A549 (cell line): ENCODE measurements at regions not wholly inside any gene's neighbourhood (a gene's known extent, or its start where the extent isn't known, plus 50 kb on each side); places are given as distances from the start of the nearest gene placed in this dataset.
"Not testable (repeated sequence)": the region's sequence is repeated elsewhere in the genome, so short reads cannot be mapped to it uniquely, and the experiment has no call there.

Experiments
- ATAC-seq, 2 experiments: fragments of 200-7000 bp in 1 of 2; fragments of >200 bp in 1 of 2; cut with Nextera tagmentation in 1 of 2; cut with Tn5 transposase in 1 of 2; 3 replicates each; pipeline versions ENCODE4 v1.8.0 to v1.9.1; 2018 to 2020; ENCODE audit warnings: mild to moderate bottlenecking in 1 of 2, moderate library complexity in 1 of 2
- CTCF ChIA-PET: fragments of 300-600 bp; sonication (Branson Sonifier 250); formaldehyde crosslinking; extraction: SDS; loops from one replicate; lab custom pipeline; 2021; ENCODE audit warnings: antibody characterized with exemption, inconsistent platforms; lab: Yijun Ruan, JAX
- POLR2A ChIA-PET: fragments of 350-600 bp; formaldehyde crosslinking; extraction: SDS; loops from one replicate; lab custom pipeline; 2021; ENCODE audit warnings: antibody characterized with exemption, inconsistent platforms; lab: Yijun Ruan, JAX
- DNase-seq, 2 experiments: peaks; one replicate each; pipeline versions ENCODE4 v3.0.0 to v3.0.0-alpha.2; 2011 to 2016; ENCODE audit warnings: low read depth in 1 of 2, low spot score in 1 of 2
- FAIRE-seq: peaks from 2 replicates; lab custom pipeline; 2011; peaks lifted over from hg19 to GRCh38; lab: Jason Lieb, UNC
- H3K27ac ChIP-seq, 2 experiments: fragments of >200 bp; sonication (Bioruptor Twin); formaldehyde crosslinking; 3 replicates each; pipeline ENCODE4 v1.5.1; 2016 to 2017
- H3K4me1 ChIP-seq: fragments of >200 bp; sonication (Bioruptor Twin); formaldehyde crosslinking; 3 replicates; pipeline ENCODE4 v1.6.1; 2016
- H3K4me2 ChIP-seq: fragments of >200 bp; sonication (Bioruptor Twin); formaldehyde crosslinking; 3 replicates; pipeline ENCODE4 v1.6.1; 2016
- H3K4me3 ChIP-seq: fragments of >200 bp; sonication (Bioruptor Twin); formaldehyde crosslinking; 3 replicates; pipeline ENCODE4 v1.5.1; 2016
- H3K9me3 ChIP-seq: fragments of >200 bp; sonication (Bioruptor Twin); formaldehyde crosslinking; 3 replicates; pipeline ENCODE4 v1.6.1; 2016
- CBX2 ChIP-seq: fragments of 200-600 bp; sonication (generic); IDR thresholded peaks from 2 replicates; pipeline ENCODE4 v1.6.1; 2016; ENCODE audit warnings: low read depth, mild to moderate bottlenecking, borderline replicate concordance
- CBX8 ChIP-seq: fragments of 200-600 bp; sonication (generic); IDR thresholded peaks from 2 replicates; pipeline ENCODE4 v1.6.1; 2016
- CEBPB ChIP-seq, 2 experiments: fragments of >200 bp in 1 of 2; sonication (Bioruptor Twin) in 1 of 2; formaldehyde crosslinking in 1 of 2; IDR thresholded peaks; 2 replicates each; pipeline ENCODE4 v1.6.1; 2012 to 2016
- CHD2 ChIP-seq: fragments of 150-350 bp; IDR thresholded peaks from 2 replicates; pipeline ENCODE4 v1.6.1; 2014; ENCODE audit warnings: low read length; ENCODE audit not compliant: partially characterized antibody
- EHMT2 ChIP-seq: fragments of 200-600 bp; sonication (generic); IDR thresholded peaks from 2 replicates; pipeline ENCODE4 v1.6.1; 2016; ENCODE audit warnings: antibody characterized with exemption, low read depth, mild to moderate bottlenecking, moderate library complexity
- EP300 ChIP-seq, 2 experiments: fragments of >200 bp; sonication (Bioruptor Twin); formaldehyde crosslinking; IDR thresholded peaks; 2 replicates in 1 of 2; 3 replicates in 1 of 2; pipeline ENCODE4 v1.6.1; 2016 to 2017
- ESRRA ChIP-seq: fragments of 150-350 bp; IDR thresholded peaks from 2 replicates; pipeline ENCODE4 v1.6.1; 2014; ENCODE audit warnings: mild to moderate bottlenecking, low read length, borderline replicate concordance
- FOSB ChIP-seq: fragments of 250-450 bp; sonication (Bioruptor Pico); IDR thresholded peaks from 2 replicates; pipeline ENCODE4 v1.5.0; 2020; ENCODE audit warnings: mild to moderate bottlenecking, moderate library complexity
- FOSL2 ChIP-seq, 2 experiments: fragments of 450-650 bp in 1 of 2; fragments of >200 bp in 1 of 2; sonication (Bioruptor Twin) in 1 of 2; formaldehyde crosslinking; IDR thresholded peaks; 2 replicates each; pipeline versions ENCODE4 v1.5.0 to v1.6.1; 2016 to 2020; ENCODE audit warnings: mild to moderate bottlenecking in 1 of 2, moderate library complexity in 1 of 2
- FOXS1 ChIP-seq: fragments of 250-450 bp; sonication (Bioruptor Pico); IDR thresholded peaks from 2 replicates; pipeline ENCODE4 v1.5.0; 2020; ENCODE audit warnings: mild to moderate bottlenecking, moderate library complexity
- HOXA7 ChIP-seq: fragments of 250-450 bp; sonication (Bioruptor Pico); IDR thresholded peaks from 2 replicates; pipeline ENCODE4 v1.5.0; 2020; ENCODE audit warnings: mild to moderate bottlenecking, moderate library complexity
- HOXB13 ChIP-seq: fragments of 250-450 bp; sonication (Bioruptor Pico); IDR thresholded peaks from 2 replicates; pipeline ENCODE4 v1.5.0; 2020; ENCODE audit warnings: low read depth, mild to moderate bottlenecking, moderate library complexity
- JUN ChIP-seq, 2 experiments: fragments of >200 bp; sonication (Bioruptor Twin); formaldehyde crosslinking; IDR thresholded peaks; 2 replicates in 1 of 2; 3 replicates in 1 of 2; pipeline ENCODE4 v1.6.1; 2016 to 2017
- KDM5A ChIP-seq: fragments of 200-600 bp; sonication (generic); IDR thresholded peaks from 2 replicates; pipeline ENCODE4 v1.6.1; 2016; ENCODE audit warnings: antibody characterized with exemption, mild to moderate bottlenecking
- MAZ ChIP-seq: fragments of 150-350 bp; IDR thresholded peaks from 2 replicates; pipeline ENCODE4 v1.6.1; 2014; ENCODE audit warnings: antibody characterized with exemption, low read depth, low read length, borderline replicate concordance
- NR3C1 ChIP-seq: fragments of >200 bp; sonication (Bioruptor Twin); formaldehyde crosslinking; IDR thresholded peaks from 3 replicates; pipeline ENCODE4 v1.6.1; 2017
- POLR2AphosphoS2 ChIP-seq: conservative IDR thresholded peaks from 2 replicates; pipeline ENCODE4 v1.6.1; 2012; ENCODE audit warnings: low read length, improper control_type of control experiment, inconsistent platforms
- RFX5 ChIP-seq: fragments of 450-650 bp; IDR thresholded peaks from 2 replicates; pipeline ENCODE4 v1.7.1; 2014; ENCODE audit warnings: antibody characterized with exemption, mild to moderate bottlenecking, moderate library complexity
- RNF2 ChIP-seq: fragments of 200-600 bp; sonication (generic); IDR thresholded peaks from 2 replicates; pipeline ENCODE4 v1.6.1; 2016; ENCODE audit warnings: low read depth, mild to moderate bottlenecking, antibody characterized with exemption, moderate library complexity, borderline replicate concordance
- ZC3H11A ChIP-seq: fragments of 450-650 bp; IDR thresholded peaks from 2 replicates; pipeline ENCODE4 v1.6.1; 2014; ENCODE audit warnings: antibody characterized with exemption, mild to moderate bottlenecking
- ZSCAN20 ChIP-seq: fragments of 250-450 bp; sonication (Bioruptor Pico); IDR thresholded peaks from 2 replicates; pipeline ENCODE4 v1.8.0; 2022; ENCODE audit warnings: mild to moderate bottlenecking, moderate library complexity
- WGBS: methylation state at CpG from one replicate; pipeline ENCODE4 v1.1.6; 2017; ENCODE audit errors: missing lambda C conversion rate; 5-methylcytosine and 5-hydroxymethylcytosine counted together
- TF ChIP-seq, protein P1 (sequence below): fragments of 250-450 bp; sonication (Bioruptor Pico); IDR thresholded peaks from 2 replicates; pipeline ENCODE4 v1.5.0; 2020; ENCODE audit warnings: low read depth, mild to moderate bottlenecking, moderate library complexity

- CTCF ChIA-PET, result interaction anchor here (1.8 kb wide), 1 partner anchor 384 kb away, joined by 4 read pairs; no protein-coding TSS in a partner anchor
- H3K4me1 ChIP-seq, result peaks cover 3% of the 10 kb centered on the region; the same call in 1 of the 3 replicates
- H3K4me3 ChIP-seq, result no peak overlapping the region
- DNase-seq (peak in 1 of 2 experiments; percentile 28), FAIRE-seq (no peak), ATAC-seq (peak in 1 of 2 experiments; percentile 47; a peak in 1 of 6 replicates)
- WGBS, result 41% methylated on average over 7 of the region's 7 CpGs
- no peak overlapping the region for H3K27ac ChIP-seq
- peak overlapping the region; percentile 26; the same call in 2 of the 3 replicates for H3K4me2 ChIP-seq
- POLR2A ChIA-PET, result no interaction called here
- H3K9me3 ChIP-seq, result no peaks in the 10 kb centered on the region
- TF ChIP-seq FOXS1 (CRISPR knock-in tag) (no peak), POLR2AphosphoS2 (no peak), EP300 (IDR thresholded peaks at IDR 0.05) (no peak), CEBPB (IDR thresholded peaks at IDR 0.05) (peak; percentile 24 to 46; a peak in 3 of 4 replicates), CBX8 (no peak), RFX5 (no peak), FOSL2 (IDR thresholded peaks at IDR 0.05) (no peak), FOSL2 (CRISPR knock-in tag; IDR thresholded peaks at IDR 0.05) (peak; percentile 55), NR3C1 (no peak), ZC3H11A (no peak), RNF2 (no peak), JUN (IDR thresholded peaks at IDR 0.05) (no peak), HOXB13 (CRISPR knock-in tag) (no peak), ESRRA (no peak), CBX2 (no peak), EHMT2 (no peak), CHD2 (no peak)
- TF ChIP-seq, protein P1, sequence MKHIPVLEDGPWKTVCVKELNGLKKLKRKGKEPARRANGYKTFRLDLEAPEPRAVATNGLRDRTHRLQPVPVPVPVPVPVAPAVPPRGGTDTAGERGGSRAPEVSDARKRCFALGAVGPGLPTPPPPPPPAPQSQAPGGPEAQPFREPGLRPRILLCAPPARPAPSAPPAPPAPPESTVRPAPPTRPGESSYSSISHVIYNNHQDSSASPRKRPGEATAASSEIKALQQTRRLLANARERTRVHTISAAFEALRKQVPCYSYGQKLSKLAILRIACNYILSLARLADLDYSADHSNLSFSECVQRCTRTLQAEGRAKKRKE, result no peak
- TF ChIP-seq, all 56 proteins: peak for 2
These were observed 346.9 kb upstream of the PSMD7 start for GRCh38 chr16:73949574-73950320.

DNA sequence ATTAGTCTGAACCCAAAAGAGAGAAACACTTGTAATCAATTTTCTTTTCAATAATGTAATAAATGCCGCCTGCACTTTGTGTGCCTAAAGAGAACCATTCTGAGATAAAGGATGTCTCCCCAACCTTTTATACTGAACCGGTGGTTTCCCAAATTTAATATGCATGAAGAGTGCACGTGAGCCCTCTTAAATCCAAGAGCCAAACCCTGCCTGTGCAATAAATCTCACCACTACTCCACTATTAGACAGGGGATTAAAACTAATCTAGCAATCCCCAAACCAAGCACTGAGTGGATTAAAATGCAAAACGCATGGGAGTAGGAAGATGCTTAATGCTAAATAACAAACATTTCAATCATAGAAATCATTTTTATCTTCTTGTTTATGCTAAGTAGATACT, 351.0 kb upstream of the PSMD7 start:
- Histone ChIP-seq H3K4me2 (no peak overlapping the region), H3K27ac (no peak overlapping the region), H3K9me3 (no peaks in the 10 kb centered on the region), H3K4me1 (peaks cover 3% of the 10 kb centered on the region; the same call in 1 of the 3 replicates), H3K4me3 (no peak overlapping the region)
- TF ChIP-seq KDM5A, result no peak
- no peak for TF ChIP-seq HOXA7 (CRISPR knock-in tag)
- no peak for TF ChIP-seq ZSCAN20 (CRISPR knock-in tag)
- TF ChIP-seq POLR2AphosphoS2, result no peak
- TF ChIP-seq ZC3H11A, result no peak
- TF ChIP-seq FOSB (CRISPR knock-in tag), result no peak
- TF ChIP-seq CBX2, result no peak
- TF ChIP-seq ESRRA, result no peak
- TF ChIP-seq NR3C1, result no peak
- no peak for TF ChIP-seq MAZ
- ChIA-PET CTCF (interaction anchor here (1.9 kb wide), 1 partner anchor 11 kb away, joined by 6 read pairs; no protein-coding TSS in a partner anchor), POLR2A (no interaction called here)
- no peak for DNase-seq
- FAIRE-seq, result no peak
- ATAC-seq, result no peak
- WGBS, result 25% methylated on average over 4 of the region's 4 CpGs

GRCh38 chr16:73943184-73943583, 353.4 kb upstream of the PSMD7 start:
- ATAC-seq, DNase-seq, H3K4me3 ChIP-seq, H3K9me3 ChIP-seq, POLR2A ChIA-PET, H3K4me2 ChIP-seq, H3K4me1 ChIP-seq, CTCF ChIA-PET, H3K27ac ChIP-seq, FAIRE-seq: not testable (repeated sequence)
- WGBS, result 33% methylated on average over 11 of the region's 11 CpGs

DNA sequence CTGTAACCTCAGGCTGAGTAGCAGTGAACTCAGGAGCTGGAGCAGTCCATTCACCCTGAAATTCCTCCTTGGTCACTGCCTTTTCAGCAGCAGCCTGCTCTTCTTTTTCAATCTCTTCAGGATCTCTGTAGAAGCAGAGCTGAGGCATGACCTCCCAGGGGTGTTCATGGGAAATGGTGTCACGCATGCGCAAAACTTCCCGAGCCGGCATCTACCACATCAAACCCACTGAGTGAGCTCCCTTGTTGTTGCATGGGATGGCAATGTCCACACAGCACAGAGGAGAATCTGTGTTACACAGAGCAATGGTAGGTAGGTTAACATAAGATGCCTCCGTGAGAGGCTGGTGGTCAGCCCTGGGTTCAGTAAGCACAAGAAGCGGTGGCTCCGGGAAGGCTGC, 355.8 kb upstream of the PSMD7 start:
- H3K27ac ChIP-seq, H3K9me3 ChIP-seq, POLR2A ChIA-PET, H3K4me3 ChIP-seq, FAIRE-seq, ATAC-seq, H3K4me1 ChIP-seq, DNase-seq, H3K4me2 ChIP-seq: not testable (repeated sequence)
- CTCF ChIA-PET, result interaction anchor here (1.0 to 1.7 kb wide), 2 partner anchors 13 to 16 kb away, joined by 3 to 6 read pairs; no protein-coding TSS in a partner anchor
- 72% methylated on average over 6 of the region's 7 CpGs for WGBS
